ENCODE measurements at regions not wholly inside any gene's neighbourhood (a gene's known extent, or its start where the extent isn't known, plus 50 kb on each side); places are given as distances from the start of the nearest gene placed in this dataset.

GRCh38 chr19:29409076-29409862, 116.5 kb upstream of the VSTM2B start:
- TF ChIP-seq CTCF (IDR thresholded peaks at IDR 0.05) = no peak
- no peak for DNase-seq (ENCODE audit: low spot score)
- ATAC-seq (ENCODE audit: low FRiP score) = no peak

DNA sequence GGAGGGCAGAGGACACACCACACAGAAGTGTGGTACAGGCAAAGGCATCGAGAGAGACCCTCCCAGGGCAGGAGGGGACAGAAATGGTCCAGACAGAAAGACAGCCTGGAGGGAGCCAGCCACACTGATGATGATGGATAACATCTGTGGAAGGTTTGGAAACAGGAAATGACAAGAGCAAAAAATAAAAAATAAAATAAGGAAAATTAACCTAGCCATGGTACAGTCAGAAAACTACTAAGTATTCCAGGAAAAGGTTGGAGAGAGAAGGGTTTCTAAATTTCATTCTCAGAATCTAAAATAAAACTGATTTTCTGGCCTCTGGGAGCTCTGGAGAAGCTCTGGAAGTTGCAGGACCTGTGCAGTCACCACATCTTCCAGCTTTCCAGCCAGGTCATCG, 115.2 kb upstream of the VSTM2B start:
- no peak for DNase-seq (ENCODE audit: low spot score)
- TF ChIP-seq CTCF (IDR thresholded peaks at IDR 0.05) = no peak
- ATAC-seq (ENCODE audit: low FRiP score) = no peak

DNA sequence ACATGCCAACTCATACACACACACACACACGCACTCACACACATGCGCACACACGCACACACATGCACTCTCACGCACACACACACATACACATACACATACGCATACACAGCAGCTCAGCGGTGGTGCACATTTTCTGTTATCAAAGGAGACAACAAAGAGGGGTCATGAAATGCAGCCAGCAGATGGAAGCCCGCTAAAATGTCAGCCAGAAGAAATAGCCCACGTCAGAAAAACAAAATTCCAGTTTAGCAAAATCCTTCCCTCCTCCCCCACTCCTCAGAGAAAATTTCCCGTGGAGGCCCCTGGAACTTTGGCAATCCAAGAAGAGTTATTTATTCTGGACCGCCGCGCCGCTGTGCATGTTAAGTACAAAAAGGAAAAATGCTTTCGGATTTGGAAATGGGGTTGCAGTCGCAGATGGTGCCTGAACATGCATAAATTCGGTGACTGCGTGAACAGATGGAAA, 114.6 kb upstream of the VSTM2B start:
- DNase-seq (ENCODE audit: low spot score) (no peak), ATAC-seq (ENCODE audit: low FRiP score) (no peak)
- no peak for TF ChIP-seq CTCF (IDR thresholded peaks at IDR 0.05)

DNA sequence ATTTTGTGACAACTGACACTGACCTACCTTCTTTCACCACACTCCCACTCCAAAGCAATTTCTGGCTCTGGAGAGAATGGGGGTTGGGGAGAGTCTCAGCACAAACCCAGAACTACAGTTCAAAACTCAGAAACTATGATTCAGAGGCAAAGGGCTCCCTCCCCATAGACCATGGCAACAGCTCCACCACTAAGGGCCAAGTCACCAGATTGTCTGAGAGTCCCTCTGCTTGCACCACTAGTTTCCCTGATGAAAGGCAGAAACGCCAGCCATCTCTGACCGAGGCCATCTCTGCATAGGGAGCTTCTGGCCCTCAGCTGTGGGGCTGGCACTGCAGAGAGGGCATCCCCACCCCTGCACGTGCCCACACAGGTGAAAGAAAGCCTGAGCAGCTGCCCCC, 112.4 kb upstream of the VSTM2B start:
- peak; percentile 18 for ATAC-seq (ENCODE audit: low FRiP score)
- DNase-seq (ENCODE audit: low spot score) = no peak

GRCh38 chr19:29415507-29415906, 110.3 kb upstream of the VSTM2B start:
- DNase-seq (ENCODE audit: low spot score) (no peak), ATAC-seq (ENCODE audit: low FRiP score) (no peak)
- no peak for TF ChIP-seq CTCF (IDR thresholded peaks at IDR 0.05)

More for the DNA sequence above, 112.4 kb upstream of the VSTM2B start:
- no peak for TF ChIP-seq CTCF (IDR thresholded peaks at IDR 0.05)

DNA sequence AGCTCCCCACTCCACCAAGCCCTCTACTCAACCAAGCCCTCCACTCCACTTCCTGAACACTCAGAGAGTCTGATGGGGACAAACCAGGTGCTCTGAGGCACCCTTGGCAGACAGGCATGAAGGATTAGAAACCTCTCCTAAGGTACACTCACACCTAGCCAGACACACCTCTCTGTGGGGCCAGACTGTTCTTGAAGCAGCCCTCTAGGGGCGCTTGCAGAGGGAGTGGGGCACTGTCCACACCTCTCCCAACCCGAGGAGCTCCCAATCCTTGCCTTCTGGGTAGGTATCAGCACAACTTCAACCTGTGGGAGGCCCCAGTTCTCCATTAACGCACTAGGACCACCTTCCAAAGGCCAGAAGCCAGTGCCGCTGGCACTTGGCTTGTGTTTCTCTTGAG, 108.7 kb upstream of the VSTM2B start:
- TF ChIP-seq CTCF (IDR thresholded peaks at IDR 0.05) = no peak
- ATAC-seq (ENCODE audit: low FRiP score) = no peak
- DNase-seq (ENCODE audit: low spot score) = no peak

DNA sequence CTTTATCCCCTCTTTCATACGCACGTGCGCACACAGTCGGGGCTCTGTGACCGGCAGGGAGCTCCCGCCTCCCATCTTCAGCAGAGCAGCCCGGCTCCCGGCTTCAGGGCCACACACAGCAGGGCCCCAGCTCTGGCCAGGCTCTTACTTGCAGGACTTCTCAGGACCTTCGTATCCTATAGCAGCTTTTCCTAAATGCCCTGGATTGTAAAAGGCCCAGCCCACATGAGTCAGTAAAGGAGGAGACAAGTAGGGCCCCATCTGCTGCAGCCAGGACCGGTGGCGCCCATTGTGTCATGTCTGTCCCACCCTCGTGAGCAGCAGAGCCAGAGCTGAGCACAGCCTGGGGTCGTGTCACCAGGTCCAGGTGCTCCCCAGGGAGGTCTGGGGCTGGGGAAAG, 107.6 kb upstream of the VSTM2B start:
- DNase-seq (ENCODE audit: low spot score) (no peak), ATAC-seq (ENCODE audit: low FRiP score) (no peak)
- TF ChIP-seq CTCF (IDR thresholded peaks at IDR 0.05) = no peak

Data from omental fat pad (tissue), 3 donors.